ENCODE measurements at regions not wholly inside any gene's neighbourhood (a gene's known extent, or its start where the extent isn't known, plus 50 kb on each side); places are given as distances from the start of the nearest gene placed in this dataset.
A peak's percentile ranks its signal among the peaks of the same experiment; 100 is the strongest.

DNA sequence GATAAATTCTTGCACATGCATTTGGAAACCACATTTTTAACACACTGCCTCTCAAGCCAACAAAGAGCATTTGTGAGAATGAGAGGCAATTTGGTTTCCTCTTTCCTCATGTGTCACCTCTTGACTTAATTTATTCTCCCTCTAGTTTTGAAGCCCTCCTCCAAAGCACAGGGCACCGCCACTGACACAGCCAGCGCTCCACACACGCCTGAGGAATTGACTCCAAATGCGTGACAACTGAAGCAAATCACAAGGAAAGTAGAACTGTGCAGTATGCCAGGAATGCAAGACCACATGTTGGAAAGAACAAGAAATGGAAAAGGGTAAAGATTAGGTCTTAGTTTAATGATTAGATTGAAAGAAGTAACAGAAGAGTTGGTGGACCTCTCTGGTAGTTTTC lies 173.3 kb downstream of the LSM5 start:
- DNase-seq (no peak), ATAC-seq (ENCODE audit: low FRiP score in 2 of 2) (no peak)
- 60 to 69% methylated on average over 4 of the region's 4 CpGs for WGBS, 2 donors
- H3K27me3 ChIP-seq, result no peaks in the 10 kb centered on the region
- no peak overlapping the region for H3K4me3 ChIP-seq
- TF ChIP-seq EP300 (IDR thresholded peaks at IDR 0.05) (no peak), POLR2A (IDR thresholded peaks at IDR 0.05) (no peak), POLR2AphosphoS5 (IDR thresholded peaks at IDR 0.05) (no peak)
- TF ChIP-seq, protein P1, sequence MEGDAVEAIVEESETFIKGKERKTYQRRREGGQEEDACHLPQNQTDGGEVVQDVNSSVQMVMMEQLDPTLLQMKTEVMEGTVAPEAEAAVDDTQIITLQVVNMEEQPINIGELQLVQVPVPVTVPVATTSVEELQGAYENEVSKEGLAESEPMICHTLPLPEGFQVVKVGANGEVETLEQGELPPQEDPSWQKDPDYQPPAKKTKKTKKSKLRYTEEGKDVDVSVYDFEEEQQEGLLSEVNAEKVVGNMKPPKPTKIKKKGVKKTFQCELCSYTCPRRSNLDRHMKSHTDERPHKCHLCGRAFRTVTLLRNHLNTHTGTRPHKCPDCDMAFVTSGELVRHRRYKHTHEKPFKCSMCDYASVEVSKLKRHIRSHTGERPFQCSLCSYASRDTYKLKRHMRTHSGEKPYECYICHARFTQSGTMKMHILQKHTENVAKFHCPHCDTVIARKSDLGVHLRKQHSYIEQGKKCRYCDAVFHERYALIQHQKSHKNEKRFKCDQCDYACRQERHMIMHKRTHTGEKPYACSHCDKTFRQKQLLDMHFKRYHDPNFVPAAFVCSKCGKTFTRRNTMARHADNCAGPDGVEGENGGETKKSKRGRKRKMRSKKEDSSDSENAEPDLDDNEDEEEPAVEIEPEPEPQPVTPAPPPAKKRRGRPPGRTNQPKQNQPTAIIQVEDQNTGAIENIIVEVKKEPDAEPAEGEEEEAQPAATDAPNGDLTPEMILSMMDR (IDR thresholded peaks at IDR 0.05), result no peak
- peaks cover 0 to 11% (median 5%) of the 10 kb centered on the region in 4 donors for H3K4me1 ChIP-seq
- no peak overlapping the region for H3K27ac ChIP-seq
- no peaks in the 10 kb centered on the region for H3K9me3 ChIP-seq
- no peaks in the 10 kb centered on the region for H3K36me3 ChIP-seq

- no peak overlapping the region for H3K27ac ChIP-seq
- peaks cover 0 to 11% (median 5%) of the 10 kb centered on the region in 4 donors for H3K4me1 ChIP-seq
- WGBS, 2 donors, result 85 to 91% methylated on average over 2 of the region's 2 CpGs
- ATAC-seq (ENCODE audit: low FRiP score in 2 of 2) (no peak), DNase-seq (no peak)
- H3K4me3 ChIP-seq, result no peak overlapping the region
- H3K36me3 ChIP-seq, result no peaks in the 10 kb centered on the region
- no peaks in the 10 kb centered on the region for H3K27me3 ChIP-seq
- TF ChIP-seq POLR2AphosphoS5 (IDR thresholded peaks at IDR 0.05), result no peak
- TF ChIP-seq POLR2A (IDR thresholded peaks at IDR 0.05), result no peak
- no peak for TF ChIP-seq EP300 (IDR thresholded peaks at IDR 0.05)
- TF ChIP-seq, protein P1 (IDR thresholded peaks at IDR 0.05), result no peak
- H3K9me3 ChIP-seq, result no peaks in the 10 kb centered on the region
Observed at GRCh38 chr7:32314761-32315160, 175.4 kb downstream of the LSM5 start.

- Histone ChIP-seq H3K4me3 (no peak overlapping the region), H3K27ac (no peak overlapping the region), H3K27me3 (peaks cover 0 to 14% (median 9%) of the 10 kb centered on the region in 4 donors), H3K36me3 (no peaks in the 10 kb centered on the region), H3K4me1 (peaks cover 10 to 15% (median 13%) of the 10 kb centered on the region in 4 donors), H3K9me3 (no peaks in the 10 kb centered on the region)
- no peak for ATAC-seq (ENCODE audit: low FRiP score in 2 of 2)
- DNase-seq, result no peak
- 65 to 67% methylated on average over 3 of the region's 3 CpGs for WGBS, 2 donors
- TF ChIP-seq POLR2AphosphoS5 (IDR thresholded peaks at IDR 0.05) (no peak), POLR2A (IDR thresholded peaks at IDR 0.05) (no peak), EP300 (IDR thresholded peaks at IDR 0.05) (no peak)
- TF ChIP-seq, protein P1 (IDR thresholded peaks at IDR 0.05), result no peak
Observed at GRCh38 chr7:32301427-32301826, 188.8 kb downstream of the LSM5 start.

DNA sequence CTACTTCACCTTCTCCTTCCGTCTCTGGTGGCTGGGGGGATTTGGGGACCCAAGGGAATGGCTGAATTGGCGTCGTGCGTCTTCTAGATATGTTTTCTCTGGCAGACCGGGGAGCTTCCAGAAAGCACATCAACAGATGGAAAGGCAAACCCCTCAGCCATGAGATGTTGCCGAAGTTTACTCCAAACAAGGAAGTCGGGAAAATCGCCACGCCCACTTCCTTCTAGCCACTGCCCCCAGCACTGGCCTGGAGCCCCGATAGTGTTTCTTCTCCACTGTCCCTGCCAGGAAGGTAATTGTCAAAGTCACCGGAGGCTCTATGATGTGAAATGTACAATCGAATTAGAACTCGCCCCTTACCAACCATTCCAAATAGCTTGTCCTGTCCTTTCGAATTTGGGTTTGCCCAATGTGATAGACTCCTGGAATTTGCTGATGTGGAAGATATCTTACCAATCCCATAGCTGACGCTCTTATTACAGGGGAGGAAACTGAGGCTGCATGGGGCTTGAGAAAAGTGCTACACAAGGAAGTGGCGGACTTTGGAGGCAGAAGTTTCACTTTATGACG lies 191.0 kb downstream of the LSM5 start:
- Histone ChIP-seq H3K4me1 (peaks cover 10 to 15% (median 13%) of the 10 kb centered on the region in 4 donors), H3K4me3 (peak overlapping the region in 3 of 4 donors; percentile 26 to 46 (median 38)), H3K27me3 (peaks cover 0 to 14% (median 9%) of the 10 kb centered on the region in 4 donors), H3K9me3 (no peaks in the 10 kb centered on the region), H3K27ac (no peak overlapping the region), H3K36me3 (no peaks in the 10 kb centered on the region)
- WGBS, 2 donors, result 32 to 33% methylated on average over 12 to 17 of the region's 17 CpGs
- TF ChIP-seq EP300 (IDR thresholded peaks at IDR 0.05) (no peak), POLR2A (IDR thresholded peaks at IDR 0.05) (no peak), POLR2AphosphoS5 (IDR thresholded peaks at IDR 0.05) (no peak)
- TF ChIP-seq, protein P1 (IDR thresholded peaks at IDR 0.05), result no peak
- DNase-seq (no peak), ATAC-seq (ENCODE audit: low FRiP score in 2 of 2) (peak in 1 of 2 donors; percentile 36)
